Tibial nerve (tissue), 4 donors: ENCODE measurements at regions not wholly inside any gene's neighbourhood (a gene's known extent, or its start where the extent isn't known, plus 50 kb on each side); places are given as distances from the start of the nearest gene placed in this dataset.

Source experiments
- DNase-seq, 2 donors: peaks; one replicate each; pipeline ENCODE4 v3.0.0-alpha.2; 2019; ENCODE audit warnings: low spot score in 2 of 2
- H3K27ac ChIP-seq, 4 donors: fragments of 200-600 bp; sonication (generic) in 3 of 4; one replicate each; pipeline ENCODE4 v1.5.1; 2017 to 2019; ENCODE audit warnings: mild to moderate bottlenecking in 1 of 4
- H3K27me3 ChIP-seq, 2 donors: fragments of 200-600 bp; sonication (generic) in 1 of 2; one replicate each; pipeline versions ENCODE4 v1.5.1 to v1.6.0; 2017 to 2019
- H3K36me3 ChIP-seq, 3 donors: fragments of 200-600 bp; sonication (generic); one replicate each; pipeline ENCODE4 v1.5.1; 2018 to 2019
- H3K4me1 ChIP-seq, 4 donors: fragments of 200-600 bp; sonication (generic) in 3 of 4; one replicate each; pipeline ENCODE4 v1.5.1; 2017 to 2019
- H3K4me3 ChIP-seq, 4 donors: fragments of 200-600 bp; sonication (generic) in 3 of 4; one replicate each; pipeline ENCODE4 v1.5.1; 2017 to 2019; ENCODE audit warnings: mild to moderate bottlenecking in 1 of 4, moderate library complexity in 1 of 4
- H3K9me3 ChIP-seq, 4 donors: fragments of 200-600 bp; sonication (generic) in 3 of 4; one replicate each; pipeline ENCODE4 v1.5.1; 2017 to 2019
- CTCF ChIP-seq, 5 experiments: fragments of 200-600 bp in 3 of 5; fragments of 450-650 bp in 2 of 5; sonication (generic) in 3 of 5; IDR thresholded peaks; one replicate each; pipeline ENCODE4 v1.5.1; 2016 to 2019; ENCODE audit warnings: antibody characterized with exemption in 5 of 5, mild to moderate bottlenecking in 3 of 5, moderate library complexity in 2 of 5
- EP300 ChIP-seq, 2 donors: sonication (generic); formaldehyde crosslinking; IDR thresholded peaks; one replicate each; pipeline ENCODE4 v1.6.1; 2017; ENCODE audit warnings: antibody characterized with exemption in 2 of 2, mild to moderate bottlenecking in 1 of 2
- POLR2A ChIP-seq, 2 donors: fragments of 450-650 bp; IDR thresholded peaks; one replicate each; pipeline ENCODE4 v1.6.1; 2017; ENCODE audit warnings: antibody characterized with exemption in 2 of 2, mild to moderate bottlenecking in 2 of 2, moderate library complexity in 2 of 2
- WGBS, 2 donors: methylation state at CpG; one replicate each; pipeline ENCODE4 v1.1.5; 2018; 5-methylcytosine and 5-hydroxymethylcytosine counted together

- no peaks in the 10 kb centered on the region for H3K4me1 ChIP-seq
- H3K36me3 ChIP-seq = no peaks in the 10 kb centered on the region
- peaks cover 0 to 9% (median 0%) of the 10 kb centered on the region in 4 donors for H3K9me3 ChIP-seq
- TF ChIP-seq CTCF (IDR thresholded peaks at IDR 0.05) (no peak), POLR2A (IDR thresholded peaks at IDR 0.05) (no peak), EP300 (IDR thresholded peaks at IDR 0.05) (no peak)
- H3K27ac ChIP-seq = no peak overlapping the region
- 59 to 65% methylated on average over 16 of the region's 16 CpGs for WGBS, 2 donors
- no peak for DNase-seq
- H3K27me3 ChIP-seq = no peaks in the 10 kb centered on the region
- H3K4me3 ChIP-seq = no peak overlapping the region
Observed at GRCh38 chr3:139281522-139282196, 62.2 kb upstream of the MRPS22 start.

- no peaks in the 10 kb centered on the region for H3K27me3 ChIP-seq
Observed at GRCh38 chr3:139283301-139283700, 60.5 kb upstream of the MRPS22 start.

GRCh38 chr3:139284221-139284620, 59.6 kb upstream of the MRPS22 start:
- DNase-seq = no peak
- no peak overlapping the region for H3K4me3 ChIP-seq
- no peaks in the 10 kb centered on the region for H3K36me3 ChIP-seq
- no peaks in the 10 kb centered on the region for H3K27me3 ChIP-seq
- no peaks in the 10 kb centered on the region for H3K9me3 ChIP-seq
- no peaks in the 10 kb centered on the region for H3K4me1 ChIP-seq
- TF ChIP-seq POLR2A (IDR thresholded peaks at IDR 0.05) (no peak), CTCF (IDR thresholded peaks at IDR 0.05) (no peak), EP300 (IDR thresholded peaks at IDR 0.05) (no peak)
- 75 to 84% methylated on average over 4 of the region's 4 CpGs for WGBS, 2 donors
- H3K27ac ChIP-seq = no peak overlapping the region

More at GRCh38 chr3:139283301-139283700, 60.5 kb upstream of the MRPS22 start:
- no peak overlapping the region for H3K27ac ChIP-seq
- WGBS, 2 donors = 80 to 90% methylated on average over 3 to 4 of the region's 4 CpGs
- no peaks in the 10 kb centered on the region for H3K36me3 ChIP-seq
- TF ChIP-seq CTCF (IDR thresholded peaks at IDR 0.05) = no peak
- no peak for TF ChIP-seq POLR2A (IDR thresholded peaks at IDR 0.05)
- no peak for TF ChIP-seq EP300 (IDR thresholded peaks at IDR 0.05)
- no peak overlapping the region for H3K4me3 ChIP-seq
- H3K9me3 ChIP-seq = no peaks in the 10 kb centered on the region
- no peaks in the 10 kb centered on the region for H3K4me1 ChIP-seq
- no peak for DNase-seq

GRCh38 chr3:139285691-139286090, 58.1 kb upstream of the MRPS22 start:
- no peak for DNase-seq
- 64 to 72% methylated on average over 2 of the region's 2 CpGs for WGBS, 2 donors
- no peak overlapping the region for H3K4me3 ChIP-seq

More at GRCh38 chr3:139285691-139286090, 58.1 kb upstream of the MRPS22 start:
- H3K27ac ChIP-seq = no peak overlapping the region
- TF ChIP-seq POLR2A (IDR thresholded peaks at IDR 0.05) = no peak
- TF ChIP-seq CTCF (IDR thresholded peaks at IDR 0.05) = no peak
- no peak for TF ChIP-seq EP300 (IDR thresholded peaks at IDR 0.05)
- no peaks in the 10 kb centered on the region for H3K9me3 ChIP-seq
- H3K27me3 ChIP-seq = no peaks in the 10 kb centered on the region
- no peaks in the 10 kb centered on the region for H3K4me1 ChIP-seq
- H3K36me3 ChIP-seq = no peaks in the 10 kb centered on the region
